HEK293 (cell line): ENCODE measurements at regions not wholly inside any gene's neighbourhood (a gene's known extent, or its start where the extent isn't known, plus 50 kb on each side); places are given as distances from the start of the nearest gene placed in this dataset.

Experiments used
- CTCF ChIP-seq: fragments of 450-650 bp; formaldehyde crosslinking; IDR thresholded peaks from 2 replicates; pipeline ENCODE4 v1.5.1; 2016; ENCODE audit warnings: missing biosample characterization, missing genetic modification characterization
- REPIN1 ChIP-seq: fragments of 450-650 bp; formaldehyde crosslinking; IDR thresholded peaks from 2 replicates; pipeline ENCODE4 v1.5.1; 2017; ENCODE audit warnings: missing biosample characterization, missing genetic modification characterization, low read depth
- ZBTB7A ChIP-seq: fragments of 450-650 bp; formaldehyde crosslinking; IDR thresholded peaks from 2 replicates; pipeline ENCODE4 v1.5.1; 2016; ENCODE audit warnings: low read depth, missing biosample characterization, missing genetic modification characterization

DNA sequence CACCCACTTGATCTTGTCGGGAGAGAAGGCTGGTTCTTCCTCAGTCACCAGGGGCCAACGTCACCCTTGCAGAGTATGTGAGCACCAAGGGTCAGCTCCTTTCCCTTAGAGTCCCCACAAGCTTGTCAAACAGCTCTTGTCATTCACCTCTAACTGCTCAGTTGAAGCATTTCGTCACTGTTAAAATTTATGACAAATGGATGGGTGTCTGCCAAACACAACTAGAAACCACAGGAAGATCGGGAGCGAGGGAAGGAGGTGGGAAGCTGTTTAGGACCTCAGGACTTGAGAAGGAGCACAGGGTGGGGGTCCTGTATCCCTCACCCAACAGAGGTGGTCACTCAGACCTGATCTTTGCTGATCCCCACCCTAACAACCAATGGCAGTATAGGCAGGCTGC lies 373.3 kb upstream of the IGFBP3 start:
- TF ChIP-seq REPIN1 (tag by site-specific recombination) (no peak), ZBTB7A (no peak), CTCF (tag by site-specific recombination) (no peak)
